HCT116 (cell line): ENCODE measurements at regions not wholly inside any gene's neighbourhood (a gene's known extent, or its start where the extent isn't known, plus 50 kb on each side); places are given as distances from the start of the nearest gene placed in this dataset.

Experiments used
- ATAC-seq: fragments of 200-7000 bp; cut with Tn5 transposase; 2 replicates; pipeline ENCODE4 v1.9.1; 2020; ENCODE audit warnings: mild to moderate bottlenecking, moderate library complexity
- BruUV-seq: library from RNA; stranded (reverse); fragments of 400-500 nt; replicated peaks from 2 replicates; lab custom pipeline; 2021; lab: Mats Ljungman, UMichigan
- CTCF ChIA-PET: fragments of 300-600 bp; sonication (Branson Sonifier 250); formaldehyde crosslinking; loops from one replicate; lab custom pipeline; 2021; ENCODE audit warnings: antibody characterized with exemption; lab: Charles Lee
- POLR2A ChIA-PET: fragments of 300-600, 350-600 bp; sonication (Branson Sonifier 250); formaldehyde crosslinking; loops from one replicate; lab custom pipeline; 2021; ENCODE audit warnings: antibody characterized with exemption; lab: Charles Lee
- RAD21 ChIA-PET, 2 experiments: fragments of 300-600 bp; sonication (Branson Sonifier 250); formaldehyde crosslinking; loops; one replicate each; lab custom pipeline; 2023; ENCODE audit warnings: low total read pairs in 2 of 2; ENCODE audit not compliant: uncharacterized antibody in 2 of 2, unreplicated experiment in 2 of 2, low non-redundant PET in 1 of 2; lab: Charles Lee
- DNase-seq: peaks from one replicate; pipeline ENCODE4 v3.0.0-alpha.2; 2010; ENCODE audit warnings: low read depth, low spot score
- H2AFZ ChIP-seq: fragments of 200-600 bp; shearing (Covaris generic), sonication (generic); 2 replicates; pipeline ENCODE4 v1.6.1; 2017; ENCODE audit warnings: low read depth, mixed run types, mixed read lengths, antibody characterized with exemption, low read length; ENCODE audit not compliant: poor library complexity, severe bottlenecking
- H3K27ac ChIP-seq: 2 replicates; pipeline ENCODE4 v1.5.1; 2012; ENCODE audit warnings: low read depth, low read length
- H3K27me3 ChIP-seq: fragments of 200-600 bp; sonication (generic); 2 replicates; pipeline ENCODE4 v1.6.1; 2016; ENCODE audit warnings: mixed run types, low read length, mixed read lengths; ENCODE audit not compliant: insufficient read depth
- H3K36me3 ChIP-seq, 2 experiments: fragments of 200-500 bp in 1 of 2; fragments of 200-600 bp in 1 of 2; sonication (Bioruptor generic) in 1 of 2; sonication (generic) in 1 of 2; 2 replicates each; pipeline versions ENCODE4 v1.5.1 to v1.6.1; 2014 to 2016; ENCODE audit warnings: low read length in 2 of 2, inconsistent platforms in 1 of 2, mixed read lengths in 1 of 2, mixed run types in 1 of 2; ENCODE audit not compliant: insufficient read depth in 2 of 2, control insufficient read depth in 1 of 2
- H3K4me1 ChIP-seq, 2 experiments: fragments of 200-600 bp in 1 of 2; sonication (generic) in 1 of 2; 2 replicates each; pipeline versions ENCODE4 v1.5.1 to v1.6.1; 2012 to 2017; ENCODE audit warnings: low read length in 2 of 2, inconsistent platforms in 1 of 2, mild to moderate bottlenecking in 1 of 2, mixed read lengths in 1 of 2, mixed run types in 1 of 2, moderate library complexity in 1 of 2; ENCODE audit not compliant: insufficient read depth in 2 of 2, control insufficient read depth in 1 of 2
- H3K4me2 ChIP-seq: fragments of 200-600 bp; sonication (generic); 2 replicates; pipeline ENCODE4 v1.6.1; 2017; ENCODE audit warnings: mixed run types, low read length, mixed read lengths
- H3K4me3 ChIP-seq, 2 experiments: fragments of 200-600 bp in 1 of 2; sonication (generic) in 1 of 2; replicated peaks in 1 of 2; 2 replicates each; pipeline ENCODE4 v1.5.1; 2011 to 2016; ENCODE audit warnings: low read length in 2 of 2, control low read depth in 1 of 2, low read depth in 1 of 2, mild to moderate bottlenecking in 1 of 2, mixed read lengths in 1 of 2, mixed run types in 1 of 2
- H3K79me2 ChIP-seq: fragments of 200-600 bp; sonication (generic); 2 replicates; pipeline ENCODE4 v1.6.1; 2017; ENCODE audit warnings: mild to moderate bottlenecking, mixed run types, low read length, moderate library complexity, mixed read lengths; ENCODE audit not compliant: insufficient read depth
- H3K9ac ChIP-seq: fragments of 200-600 bp; sonication (generic); 2 replicates; pipeline ENCODE4 v1.6.1; 2016; ENCODE audit warnings: low read length, mixed read lengths
- H3K9me2 ChIP-seq: fragments of 200-600 bp; sonication (generic), shearing (Covaris generic); 2 replicates; pipeline ENCODE4 v1.6.1; 2017; ENCODE audit warnings: mixed run types, mild to moderate bottlenecking, moderate library complexity; ENCODE audit not compliant: insufficient read depth
- H3K9me3 ChIP-seq, 2 experiments: fragments of 200-500 bp in 1 of 2; fragments of 200-600 bp in 1 of 2; sonication (Bioruptor generic) in 1 of 2; sonication (generic) in 1 of 2; 2 replicates each; pipeline ENCODE4 v1.6.1; 2014 to 2017; ENCODE audit warnings: low read length in 2 of 2, mixed read lengths in 2 of 2, inconsistent platforms in 1 of 2, low read depth in 1 of 2, mild to moderate bottlenecking in 1 of 2, mixed run types in 1 of 2, moderate library complexity in 1 of 2; ENCODE audit not compliant: control insufficient read depth in 1 of 2, insufficient read depth in 1 of 2
- H4K20me1 ChIP-seq: fragments of 200-600 bp; sonication (generic), shearing (Covaris generic); 2 replicates; pipeline ENCODE4 v1.6.1; 2017; ENCODE audit warnings: mixed run types, mild to moderate bottlenecking, moderate library complexity; ENCODE audit not compliant: insufficient read depth
- CBX3 ChIP-seq: IDR thresholded peaks from 2 replicates; pipeline ENCODE4 v1.6.1; 2012; ENCODE audit warnings: low read depth
- CTCF ChIP-seq, 3 experiments: fragments of 200-600 bp in 1 of 3; sonication (generic) in 1 of 3; IDR thresholded peaks in 2 of 3; conservative IDR thresholded peaks in 1 of 3; 2 replicates each; pipeline ENCODE4 v1.5.1; 2012 to 2017; ENCODE audit warnings: low read depth in 2 of 3, low read length in 2 of 3, antibody characterized with exemption in 1 of 3, borderline replicate concordance in 1 of 3, control low read depth in 1 of 3, mild to moderate bottlenecking in 1 of 3, mixed read lengths in 1 of 3, mixed run types in 1 of 3, moderate library complexity in 1 of 3; ENCODE audit not compliant: insufficient read depth in 1 of 3
- POLR2A ChIP-seq: IDR thresholded peaks from 2 replicates; pipeline ENCODE4 v1.7.0; 2011; ENCODE audit warnings: borderline replicate concordance; ENCODE audit not compliant: insufficient read depth, insufficient read length; ENCODE audit errors: extremely low read depth
- RAD21 ChIP-seq: IDR thresholded peaks from 2 replicates; pipeline ENCODE4 v1.6.1; 2012; ENCODE audit warnings: low read depth, mild to moderate bottlenecking
- REST ChIP-seq: IDR thresholded peaks from 2 replicates; pipeline ENCODE4 v1.6.1; 2012; ENCODE audit warnings: low read depth
- ZBTB33 ChIP-seq: IDR thresholded peaks from 2 replicates; pipeline ENCODE4 v1.6.1; 2011; ENCODE audit warnings: mild to moderate bottlenecking, low read length, moderate library complexity; ENCODE audit not compliant: insufficient replicate concordance; ENCODE audit errors: extremely low read depth
- ZFX ChIP-seq: fragments of 450-650 bp; IDR thresholded peaks from 2 replicates; pipeline ENCODE4 v1.6.1; 2017
- ZNF274 ChIP-seq: fragments of 200-500 bp; sonication (Bioruptor generic); IDR thresholded peaks from 2 replicates; pipeline ENCODE4 v1.6.1; 2014; ENCODE audit warnings: mild to moderate bottlenecking, low read depth, low read length, inconsistent platforms
- intact Hi-C: fragments of 100-400 bp; cut with micrococcal nuclease; formaldehyde crosslinking; loops from 2 replicates; pipeline ENCODE4 v1.10.0; 2022

GRCh38 chr2:199704358-199705238 lies 146.4 kb downstream of the FTCDNL1 start:
- ChIA-PET CTCF (interaction anchor here (0.8 to 2.6 kb wide), 9 partner anchors 18 to 779 kb away, joined by 3 to 26 read pairs (median 3); no protein-coding TSS in a partner anchor), POLR2A (no interaction called here)
- Histone ChIP-seq H3K36me3 (no peaks in the 10 kb centered on the region), H3K9me3 (0 out of 4 replicates have a peak, but pooled peaks cover 0 to 4% of the 10 kb centered on the region in 2 experiments)
- no peak for TF ChIP-seq POLR2A
- no peak for TF ChIP-seq ZNF274
- TF ChIP-seq ZFX = no peak
- TF ChIP-seq CBX3 = no peak
- peak; percentile 85 for TF ChIP-seq RAD21
- TF ChIP-seq CTCF (IDR thresholded peaks at IDR 0.05 in 2 of 3, conservative IDR thresholded peaks at IDR 0.05 in 1 of 3; ENCODE audit: borderline replicate concordance in 1 of 3, insufficient read depth in 1 of 3, low read depth in 2 of 3, low read length in 2 of 3) = peak; percentile 63 to 80 (median 74); a peak in 5 of 6 replicates
- TF ChIP-seq ZBTB33 = no peak
- TF ChIP-seq REST = no peak
- TF ChIP-seq, all 23 proteins: peak for 2
- Histone ChIP-seq H3K79me2 (no peaks in the 10 kb centered on the region), H2AFZ (no peak overlapping the region), H3K4me1 (no peaks in the 10 kb centered on the region), H3K4me2 (no peak overlapping the region), H3K27ac (no peak overlapping the region), H3K9ac (no peak overlapping the region), H3K27me3 (0 out of 2 replicates have a peak, but pooled peaks cover 3% of the 10 kb centered on the region), H4K20me1 (no peaks in the 10 kb centered on the region), H3K9me2 (no peaks in the 10 kb centered on the region), H3K4me3 (no peak overlapping the region)
- ATAC-seq (peak; percentile 98), DNase-seq (peak; percentile 36)
- no TSS peak for BruUV-seq
- RAD21 ChIA-PET = interaction anchor here in 1 of 2 experiments (1.3 kb wide), 1 partner anchor 36 kb away, joined by 4 read pairs; no protein-coding TSS in a partner anchor
- intact Hi-C loops = loop anchor here (1.0 to 10.0 kb wide), 4 partner anchors 35 to 1000 kb away; no protein-coding TSS in a partner anchor
